ENCODE measurements at regions not wholly inside any gene's neighbourhood (a gene's known extent, or its start where the extent isn't known, plus 50 kb on each side); places are given as distances from the start of the nearest gene placed in this dataset.

GRCh38 chr3:59311231-59311630 is 261.4 kb upstream of the CFAP20DC start:
- DNase-seq: no peak
- no peak overlapping the region for H3K4me3 ChIP-seq (ENCODE audit: low read length)
- H4K20me1 ChIP-seq (ENCODE audit: insufficient read depth, low read length): no peaks in the 10 kb centered on the region
- no peak overlapping the region for H3K9ac ChIP-seq (ENCODE audit: low read length)
- no peak overlapping the region for H2AFZ ChIP-seq (ENCODE audit: low read length)
- TF ChIP-seq CTCF (IDR thresholded peaks at IDR 0.05; ENCODE audit: low read length) (no peak), EZH2phosphoT487 (IDR thresholded peaks at IDR 0.05; ENCODE audit: low read length) (no peak), EZH2 (optimal IDR thresholded peaks at IDR 0.05; ENCODE audit: low read depth, low read length) (no peak)
- no peaks in the 10 kb centered on the region for H3K79me2 ChIP-seq (ENCODE audit: low read length)
- H3K4me1 ChIP-seq (ENCODE audit: low read length): no peaks in the 10 kb centered on the region
- no peaks in the 10 kb centered on the region for H3K36me3 ChIP-seq (replicated peaks; ENCODE audit: insufficient read depth, low read length)
- H3K27ac ChIP-seq (ENCODE audit: low read length): no peak overlapping the region
- no peak overlapping the region for H3K4me2 ChIP-seq (ENCODE audit: low read depth, low read length)
- no peaks in the 10 kb centered on the region for H3F3A ChIP-seq (ENCODE audit: insufficient read depth, low read length)
- H3K9me2 ChIP-seq (replicated peaks; ENCODE audit: insufficient read depth, low read length): no peaks in the 10 kb centered on the region
- no peaks in the 10 kb centered on the region for H3K9me3 ChIP-seq (replicated peaks; ENCODE audit: insufficient read depth, low read length)
- H3K27me3 ChIP-seq (replicated peaks; ENCODE audit: insufficient read depth, low read length): no peaks in the 10 kb centered on the region

GRCh38 chr3:59310736-59311135 is 260.9 kb upstream of the CFAP20DC start:
- no peak for TF ChIP-seq EZH2phosphoT487 (IDR thresholded peaks at IDR 0.05; ENCODE audit: low read length)
- TF ChIP-seq CTCF (IDR thresholded peaks at IDR 0.05; ENCODE audit: low read length): no peak
- no peak for TF ChIP-seq EZH2 (optimal IDR thresholded peaks at IDR 0.05; ENCODE audit: low read depth, low read length)
- Histone ChIP-seq H3F3A (ENCODE audit: insufficient read depth, low read length) (no peaks in the 10 kb centered on the region), H3K27me3 (replicated peaks; ENCODE audit: insufficient read depth, low read length) (no peaks in the 10 kb centered on the region), H3K4me1 (ENCODE audit: low read length) (no peaks in the 10 kb centered on the region), H3K9me3 (replicated peaks; ENCODE audit: insufficient read depth, low read length) (no peaks in the 10 kb centered on the region), H2AFZ (ENCODE audit: low read length) (no peak overlapping the region), H3K4me3 (ENCODE audit: low read length) (no peak overlapping the region), H3K9ac (ENCODE audit: low read length) (no peak overlapping the region), H3K9me2 (replicated peaks; ENCODE audit: insufficient read depth, low read length) (no peaks in the 10 kb centered on the region), H3K27ac (ENCODE audit: low read length) (no peak overlapping the region), H3K4me2 (ENCODE audit: low read depth, low read length) (no peak overlapping the region), H4K20me1 (ENCODE audit: insufficient read depth, low read length) (no peaks in the 10 kb centered on the region), H3K79me2 (ENCODE audit: low read length) (no peaks in the 10 kb centered on the region), H3K36me3 (replicated peaks; ENCODE audit: insufficient read depth, low read length) (no peaks in the 10 kb centered on the region)
- no peak for DNase-seq

GRCh38 chr3:59308684-59309083 is 258.9 kb upstream of the CFAP20DC start:
- no peak overlapping the region for H3K4me3 ChIP-seq (ENCODE audit: low read length)

More at GRCh38 chr3:59308684-59309083, 258.9 kb upstream of the CFAP20DC start:
- no peaks in the 10 kb centered on the region for H3K27me3 ChIP-seq (replicated peaks; ENCODE audit: insufficient read depth, low read length)
- H3K4me2 ChIP-seq (ENCODE audit: low read depth, low read length): no peak overlapping the region
- H3K79me2 ChIP-seq (ENCODE audit: low read length): no peaks in the 10 kb centered on the region
- H3K9ac ChIP-seq (ENCODE audit: low read length): no peak overlapping the region
- no peak overlapping the region for H2AFZ ChIP-seq (ENCODE audit: low read length)
- H3F3A ChIP-seq (ENCODE audit: insufficient read depth, low read length): no peaks in the 10 kb centered on the region
- no peak for DNase-seq
- H3K4me1 ChIP-seq (ENCODE audit: low read length): no peaks in the 10 kb centered on the region
- no peaks in the 10 kb centered on the region for H3K36me3 ChIP-seq (replicated peaks; ENCODE audit: insufficient read depth, low read length)
- no peaks in the 10 kb centered on the region for H4K20me1 ChIP-seq (ENCODE audit: insufficient read depth, low read length)
- H3K9me2 ChIP-seq (replicated peaks; ENCODE audit: insufficient read depth, low read length): no peaks in the 10 kb centered on the region
- H3K9me3 ChIP-seq (replicated peaks; ENCODE audit: insufficient read depth, low read length): no peaks in the 10 kb centered on the region
- H3K27ac ChIP-seq (ENCODE audit: low read length): no peak overlapping the region
- no peak for TF ChIP-seq CTCF (IDR thresholded peaks at IDR 0.05; ENCODE audit: low read length)
- no peak for TF ChIP-seq EZH2 (optimal IDR thresholded peaks at IDR 0.05; ENCODE audit: low read depth, low read length)

Measured in MM.1S (cell line).